ENCODE measurements at regions not wholly inside any gene's neighbourhood (a gene's known extent, or its start where the extent isn't known, plus 50 kb on each side); places are given as distances from the start of the nearest gene placed in this dataset.

DNA sequence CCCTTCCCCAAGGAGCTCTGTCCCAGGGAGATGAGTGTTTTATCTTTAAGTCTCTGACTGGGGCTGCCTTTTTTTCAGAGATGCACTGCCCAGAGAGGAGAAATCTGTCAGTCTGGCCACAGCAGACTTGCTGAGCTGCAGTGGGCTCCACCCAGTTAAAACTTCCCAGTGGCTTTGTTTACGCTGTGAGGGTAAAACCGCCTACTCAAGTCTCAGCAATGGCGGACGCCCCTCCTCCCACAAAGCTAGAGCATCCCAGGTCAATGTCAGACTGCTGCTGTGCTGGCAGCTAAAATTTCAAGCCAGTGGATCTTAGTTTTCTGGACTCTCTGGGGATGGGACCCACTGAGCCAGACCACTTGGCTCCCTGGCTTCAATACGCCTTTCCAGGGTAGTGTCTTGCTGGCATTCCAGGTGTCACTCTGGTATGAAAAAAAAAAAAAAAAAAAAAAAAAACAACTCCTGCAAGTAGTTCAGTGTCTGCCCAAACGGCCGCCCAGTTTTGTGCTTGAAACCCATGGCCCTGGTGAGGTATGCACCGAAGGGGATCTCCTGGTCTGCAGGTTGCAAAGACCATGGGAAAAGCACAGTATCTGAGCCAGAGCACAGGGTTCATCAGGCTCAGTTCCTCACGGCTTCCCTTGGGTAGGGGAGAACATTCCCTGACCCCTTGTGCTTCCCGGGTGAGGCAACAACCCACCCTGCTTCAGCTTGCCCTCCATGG is 1616.1 kb upstream of the ADGRL3 start:
- Histone ChIP-seq H2AFZ (ENCODE audit: low read depth, low read length) (no peak overlapping the region), H4K20me1 (ENCODE audit: insufficient read depth, low read length) (no peaks in the 10 kb centered on the region), H3K27ac (ENCODE audit: low read depth, low read length) (no peak overlapping the region), H3K4me1 (ENCODE audit: insufficient read depth, low read length) (no peaks in the 10 kb centered on the region), H3K9me3 (ENCODE audit: insufficient read depth, low read depth, low read length) (no peaks in the 10 kb centered on the region), H3K27me3 (ENCODE audit: insufficient read depth, low read length) (no peaks in the 10 kb centered on the region), H3K4me2 (ENCODE audit: low read length) (no peak overlapping the region), H3K79me2 (ENCODE audit: insufficient read depth, low read length) (no peaks in the 10 kb centered on the region), H3K36me3 (ENCODE audit: insufficient read depth, low read length) (no peaks in the 10 kb centered on the region), H3K9ac (ENCODE audit: low read length) (no peak overlapping the region), H3K4me3 (ENCODE audit: insufficient read depth, low read depth, low read length) (no peak overlapping the region)
- no peak overlapping the region for H3K4me3 Mint-ChIP-seq (ENCODE audit: unreplicated experiment)
- FAIRE-seq (no peak), DNase-seq (ENCODE audit: low read depth) (no peak)
- H3K4me1 Mint-ChIP-seq (ENCODE audit: low read depth, unreplicated experiment) = no peaks in the 10 kb centered on the region
- no peak overlapping the region for H3K27ac Mint-ChIP-seq (ENCODE audit: unreplicated experiment)
- H3K36me3 Mint-ChIP-seq (ENCODE audit: low read depth, unreplicated experiment) = no peaks in the 10 kb centered on the region
- H3K9me3 Mint-ChIP-seq (ENCODE audit: unreplicated experiment) = no peaks in the 10 kb centered on the region
- TF ChIP-seq, protein P1, sequence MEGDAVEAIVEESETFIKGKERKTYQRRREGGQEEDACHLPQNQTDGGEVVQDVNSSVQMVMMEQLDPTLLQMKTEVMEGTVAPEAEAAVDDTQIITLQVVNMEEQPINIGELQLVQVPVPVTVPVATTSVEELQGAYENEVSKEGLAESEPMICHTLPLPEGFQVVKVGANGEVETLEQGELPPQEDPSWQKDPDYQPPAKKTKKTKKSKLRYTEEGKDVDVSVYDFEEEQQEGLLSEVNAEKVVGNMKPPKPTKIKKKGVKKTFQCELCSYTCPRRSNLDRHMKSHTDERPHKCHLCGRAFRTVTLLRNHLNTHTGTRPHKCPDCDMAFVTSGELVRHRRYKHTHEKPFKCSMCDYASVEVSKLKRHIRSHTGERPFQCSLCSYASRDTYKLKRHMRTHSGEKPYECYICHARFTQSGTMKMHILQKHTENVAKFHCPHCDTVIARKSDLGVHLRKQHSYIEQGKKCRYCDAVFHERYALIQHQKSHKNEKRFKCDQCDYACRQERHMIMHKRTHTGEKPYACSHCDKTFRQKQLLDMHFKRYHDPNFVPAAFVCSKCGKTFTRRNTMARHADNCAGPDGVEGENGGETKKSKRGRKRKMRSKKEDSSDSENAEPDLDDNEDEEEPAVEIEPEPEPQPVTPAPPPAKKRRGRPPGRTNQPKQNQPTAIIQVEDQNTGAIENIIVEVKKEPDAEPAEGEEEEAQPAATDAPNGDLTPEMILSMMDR (IDR thresholded peaks at IDR 0.05; ENCODE audit: insufficient read depth, low read depth, low read length) = no peak
- TF ChIP-seq EZH2 (IDR thresholded peaks at IDR 0.05; ENCODE audit: insufficient read depth, low read length) = no peak
- H3K27me3 Mint-ChIP-seq (ENCODE audit: low read depth, unreplicated experiment) = no peaks in the 10 kb centered on the region

DNA sequence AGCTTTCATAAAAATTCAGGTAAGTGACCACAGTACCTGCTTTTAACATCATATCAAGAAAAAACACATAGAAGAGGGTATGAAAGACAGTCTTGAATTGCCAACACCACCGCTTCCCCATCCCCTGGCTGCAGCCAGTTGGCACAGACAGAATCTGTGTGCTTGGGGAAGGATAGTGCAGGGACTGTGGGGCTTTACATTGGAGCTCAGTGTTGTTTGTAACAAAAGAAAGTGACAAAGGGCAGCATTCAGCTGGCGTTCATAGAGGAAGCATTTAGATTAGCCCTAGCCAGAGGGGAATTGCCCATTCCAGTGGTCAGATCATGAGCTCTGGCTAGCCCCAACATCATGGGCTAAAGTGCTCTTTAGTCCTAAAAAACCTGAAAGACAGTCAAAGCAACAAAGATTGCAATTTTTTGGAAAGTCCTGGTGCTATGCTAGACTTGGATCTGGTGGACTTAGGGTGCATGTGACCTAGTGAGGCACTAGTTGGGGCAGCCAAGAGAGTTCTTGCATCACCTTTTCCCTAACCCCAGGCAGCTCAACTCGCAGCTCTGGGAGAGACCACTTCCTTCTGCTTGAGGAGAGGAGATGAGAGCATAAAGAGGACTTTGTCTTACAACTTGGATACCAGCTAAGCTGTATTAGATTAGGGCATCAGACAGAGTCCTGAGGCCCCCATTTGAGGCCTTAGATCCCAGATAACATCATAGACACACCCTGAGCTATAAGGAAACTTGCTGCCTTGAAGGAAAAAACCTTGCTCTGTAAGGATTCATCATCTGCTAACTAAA is 1602.4 kb upstream of the ADGRL3 start:
- no peaks in the 10 kb centered on the region for H4K20me1 ChIP-seq (ENCODE audit: insufficient read depth, low read length)
- Mint-ChIP-seq H3K4me1 (ENCODE audit: low read depth, unreplicated experiment) (peaks cover 10% of the 10 kb centered on the region), H3K27me3 (ENCODE audit: low read depth, unreplicated experiment) (no peaks in the 10 kb centered on the region), H3K36me3 (ENCODE audit: low read depth, unreplicated experiment) (no peaks in the 10 kb centered on the region), H3K9me3 (ENCODE audit: unreplicated experiment) (no peaks in the 10 kb centered on the region), H3K27ac (ENCODE audit: unreplicated experiment) (peak overlapping the region; percentile 36), H3K4me3 (ENCODE audit: unreplicated experiment) (no peak overlapping the region)
- H3K9me3 ChIP-seq (ENCODE audit: insufficient read depth, low read depth, low read length) = no peaks in the 10 kb centered on the region
- H3K4me1 ChIP-seq (ENCODE audit: insufficient read depth, low read length) = no peaks in the 10 kb centered on the region
- H3K79me2 ChIP-seq (ENCODE audit: insufficient read depth, low read length) = no peaks in the 10 kb centered on the region
- H3K4me3 ChIP-seq (ENCODE audit: insufficient read depth, low read depth, low read length) = no peak overlapping the region
- no peak overlapping the region for H3K4me2 ChIP-seq (ENCODE audit: low read length)
- no peak overlapping the region for H3K9ac ChIP-seq (ENCODE audit: low read length)
- no peaks in the 10 kb centered on the region for H3K36me3 ChIP-seq (ENCODE audit: insufficient read depth, low read length)
- DNase-seq (ENCODE audit: low read depth) (no peak), FAIRE-seq (no peak)
- no peak overlapping the region for H2AFZ ChIP-seq (ENCODE audit: low read depth, low read length)
- no peak overlapping the region for H3K27ac ChIP-seq (ENCODE audit: low read depth, low read length)
- TF ChIP-seq EZH2 (IDR thresholded peaks at IDR 0.05; ENCODE audit: insufficient read depth, low read length) = no peak
- TF ChIP-seq, protein P1 (IDR thresholded peaks at IDR 0.05; ENCODE audit: insufficient read depth, low read depth, low read length) = no peak
- no peaks in the 10 kb centered on the region for H3K27me3 ChIP-seq (ENCODE audit: insufficient read depth, low read length)

DNA sequence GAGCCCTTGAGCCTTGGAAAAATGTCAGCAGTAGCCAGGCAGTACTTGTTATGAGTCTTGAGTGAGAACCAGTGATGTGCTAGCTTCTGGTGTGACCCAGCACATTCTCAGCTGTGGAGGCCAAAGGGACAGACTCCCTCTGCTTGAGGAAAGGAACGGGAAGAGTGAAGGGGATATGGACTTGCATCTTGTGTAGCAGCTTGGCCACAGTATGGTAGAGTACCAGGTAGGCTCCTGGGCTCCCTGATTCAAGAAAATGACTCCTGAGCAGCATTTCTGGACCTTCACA is 1601.9 kb upstream of the ADGRL3 start:
- Histone ChIP-seq H4K20me1 (ENCODE audit: insufficient read depth, low read length) (no peaks in the 10 kb centered on the region), H2AFZ (ENCODE audit: low read depth, low read length) (no peak overlapping the region), H3K9me3 (ENCODE audit: insufficient read depth, low read depth, low read length) (no peaks in the 10 kb centered on the region), H3K4me1 (ENCODE audit: insufficient read depth, low read length) (no peaks in the 10 kb centered on the region), H3K27me3 (ENCODE audit: insufficient read depth, low read length) (no peaks in the 10 kb centered on the region), H3K9ac (ENCODE audit: low read length) (no peak overlapping the region), H3K4me3 (ENCODE audit: insufficient read depth, low read depth, low read length) (no peak overlapping the region), H3K79me2 (ENCODE audit: insufficient read depth, low read length) (no peaks in the 10 kb centered on the region), H3K36me3 (ENCODE audit: insufficient read depth, low read length) (no peaks in the 10 kb centered on the region), H3K27ac (ENCODE audit: low read depth, low read length) (no peak overlapping the region), H3K4me2 (ENCODE audit: low read length) (no peak overlapping the region)
- no peak for FAIRE-seq
- DNase-seq (ENCODE audit: low read depth) = no peak
- no peaks in the 10 kb centered on the region for H3K27me3 Mint-ChIP-seq (ENCODE audit: low read depth, unreplicated experiment)
- no peak for TF ChIP-seq EZH2 (IDR thresholded peaks at IDR 0.05; ENCODE audit: insufficient read depth, low read length)
- TF ChIP-seq, protein P1 (IDR thresholded peaks at IDR 0.05; ENCODE audit: insufficient read depth, low read depth, low read length) = no peak
- no peaks in the 10 kb centered on the region for H3K9me3 Mint-ChIP-seq (ENCODE audit: unreplicated experiment)
- peaks cover 10% of the 10 kb centered on the region for H3K4me1 Mint-ChIP-seq (ENCODE audit: low read depth, unreplicated experiment)
- peak overlapping the region; percentile 36 for H3K27ac Mint-ChIP-seq (ENCODE audit: unreplicated experiment)
- H3K36me3 Mint-ChIP-seq (ENCODE audit: low read depth, unreplicated experiment) = no peaks in the 10 kb centered on the region
- H3K4me3 Mint-ChIP-seq (ENCODE audit: unreplicated experiment) = no peak overlapping the region

Data from astrocyte (in vitro differentiated cells and primary cell).